ENCODE measurements at regions not wholly inside any gene's neighbourhood (a gene's known extent, or its start where the extent isn't known, plus 50 kb on each side); places are given as distances from the start of the nearest gene placed in this dataset.
A peak's percentile ranks its signal among the peaks of the same experiment; 100 is the strongest.

DNA sequence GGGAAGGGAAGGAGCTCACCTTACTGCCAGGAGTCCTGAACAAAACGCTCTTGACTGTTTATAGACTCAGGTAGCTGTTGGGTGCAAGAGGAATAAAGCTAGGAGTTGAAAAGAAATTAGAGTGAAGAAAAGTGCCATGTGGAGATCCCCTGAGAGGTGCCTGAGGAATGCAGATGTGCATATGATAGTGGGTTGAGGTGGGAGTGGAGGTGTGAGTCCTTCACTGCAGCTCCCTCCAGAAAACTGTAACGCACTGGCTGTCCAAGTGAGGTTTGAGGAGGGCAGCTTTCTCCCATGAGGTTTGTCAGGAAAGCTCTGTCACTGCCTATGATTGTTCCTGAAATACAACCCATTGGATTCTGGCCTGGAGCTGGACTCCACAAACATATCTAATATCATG is 904.8 kb upstream of the POT1 start:
- Histone ChIP-seq H3K9me2 (ENCODE audit: insufficient read depth) (no peaks in the 10 kb centered on the region), H3K4me1 (ENCODE audit: insufficient read depth) (no peaks in the 10 kb centered on the region), H3K79me2 (replicated peaks; ENCODE audit: insufficient read depth) (no peaks in the 10 kb centered on the region), H3K36me3 (ENCODE audit: insufficient read depth) (no peaks in the 10 kb centered on the region; the same call in 1 of the 2 replicates), H3K4me2 (no peak overlapping the region), H3K4me3 (no peak overlapping the region), H4K20me1 (replicated peaks; ENCODE audit: insufficient read depth) (no peaks in the 10 kb centered on the region), H3K27ac (ENCODE audit: low read depth) (no peak overlapping the region), H3K27me3 (ENCODE audit: insufficient read depth) (no peaks in the 10 kb centered on the region), H3F3A (replicated peaks; ENCODE audit: low read depth) (no peaks in the 10 kb centered on the region), H2AFZ (peak overlapping the region; percentile 80; the same call in 1 of the 2 replicates)
- DNase-seq (ENCODE audit: low spot score), result no peak
- TF ChIP-seq, protein P1, sequence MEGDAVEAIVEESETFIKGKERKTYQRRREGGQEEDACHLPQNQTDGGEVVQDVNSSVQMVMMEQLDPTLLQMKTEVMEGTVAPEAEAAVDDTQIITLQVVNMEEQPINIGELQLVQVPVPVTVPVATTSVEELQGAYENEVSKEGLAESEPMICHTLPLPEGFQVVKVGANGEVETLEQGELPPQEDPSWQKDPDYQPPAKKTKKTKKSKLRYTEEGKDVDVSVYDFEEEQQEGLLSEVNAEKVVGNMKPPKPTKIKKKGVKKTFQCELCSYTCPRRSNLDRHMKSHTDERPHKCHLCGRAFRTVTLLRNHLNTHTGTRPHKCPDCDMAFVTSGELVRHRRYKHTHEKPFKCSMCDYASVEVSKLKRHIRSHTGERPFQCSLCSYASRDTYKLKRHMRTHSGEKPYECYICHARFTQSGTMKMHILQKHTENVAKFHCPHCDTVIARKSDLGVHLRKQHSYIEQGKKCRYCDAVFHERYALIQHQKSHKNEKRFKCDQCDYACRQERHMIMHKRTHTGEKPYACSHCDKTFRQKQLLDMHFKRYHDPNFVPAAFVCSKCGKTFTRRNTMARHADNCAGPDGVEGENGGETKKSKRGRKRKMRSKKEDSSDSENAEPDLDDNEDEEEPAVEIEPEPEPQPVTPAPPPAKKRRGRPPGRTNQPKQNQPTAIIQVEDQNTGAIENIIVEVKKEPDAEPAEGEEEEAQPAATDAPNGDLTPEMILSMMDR (conservative IDR thresholded peaks at IDR 0.05; ENCODE audit: low read depth in 2 of 2), result no peak
- TF ChIP-seq EZH2 (IDR thresholded peaks at IDR 0.05; ENCODE audit: low read depth, unreplicated experiment) (no peak), ETS1 (IDR thresholded peaks at IDR 0.05) (no peak), CREB1 (CRISPR knock-in tag; IDR thresholded peaks at IDR 0.05; ENCODE audit: low read depth) (no peak), NANOG (IDR thresholded peaks at IDR 0.05; ENCODE audit: borderline replicate concordance) (no peak), JUNB (IDR thresholded peaks at IDR 0.05; ENCODE audit: unreplicated experiment) (no peak), POLR2AphosphoS5 (IDR thresholded peaks at IDR 0.05; ENCODE audit: low read depth) (no peak), ZNF331 (CRISPR knock-in tag; IDR thresholded peaks at IDR 0.05; ENCODE audit: low read depth) (no peak), ZNF114 (CRISPR knock-in tag; IDR thresholded peaks at IDR 0.05) (no peak), STAT1 (IDR thresholded peaks at IDR 0.05; ENCODE audit: unreplicated experiment) (no peak), REST (IDR thresholded peaks at IDR 0.05; ENCODE audit: unreplicated experiment) (no peak), EZH2phosphoT487 (IDR thresholded peaks at IDR 0.05; ENCODE audit: unreplicated experiment) (no peak)
- TF ChIP-seq, protein P2, sequence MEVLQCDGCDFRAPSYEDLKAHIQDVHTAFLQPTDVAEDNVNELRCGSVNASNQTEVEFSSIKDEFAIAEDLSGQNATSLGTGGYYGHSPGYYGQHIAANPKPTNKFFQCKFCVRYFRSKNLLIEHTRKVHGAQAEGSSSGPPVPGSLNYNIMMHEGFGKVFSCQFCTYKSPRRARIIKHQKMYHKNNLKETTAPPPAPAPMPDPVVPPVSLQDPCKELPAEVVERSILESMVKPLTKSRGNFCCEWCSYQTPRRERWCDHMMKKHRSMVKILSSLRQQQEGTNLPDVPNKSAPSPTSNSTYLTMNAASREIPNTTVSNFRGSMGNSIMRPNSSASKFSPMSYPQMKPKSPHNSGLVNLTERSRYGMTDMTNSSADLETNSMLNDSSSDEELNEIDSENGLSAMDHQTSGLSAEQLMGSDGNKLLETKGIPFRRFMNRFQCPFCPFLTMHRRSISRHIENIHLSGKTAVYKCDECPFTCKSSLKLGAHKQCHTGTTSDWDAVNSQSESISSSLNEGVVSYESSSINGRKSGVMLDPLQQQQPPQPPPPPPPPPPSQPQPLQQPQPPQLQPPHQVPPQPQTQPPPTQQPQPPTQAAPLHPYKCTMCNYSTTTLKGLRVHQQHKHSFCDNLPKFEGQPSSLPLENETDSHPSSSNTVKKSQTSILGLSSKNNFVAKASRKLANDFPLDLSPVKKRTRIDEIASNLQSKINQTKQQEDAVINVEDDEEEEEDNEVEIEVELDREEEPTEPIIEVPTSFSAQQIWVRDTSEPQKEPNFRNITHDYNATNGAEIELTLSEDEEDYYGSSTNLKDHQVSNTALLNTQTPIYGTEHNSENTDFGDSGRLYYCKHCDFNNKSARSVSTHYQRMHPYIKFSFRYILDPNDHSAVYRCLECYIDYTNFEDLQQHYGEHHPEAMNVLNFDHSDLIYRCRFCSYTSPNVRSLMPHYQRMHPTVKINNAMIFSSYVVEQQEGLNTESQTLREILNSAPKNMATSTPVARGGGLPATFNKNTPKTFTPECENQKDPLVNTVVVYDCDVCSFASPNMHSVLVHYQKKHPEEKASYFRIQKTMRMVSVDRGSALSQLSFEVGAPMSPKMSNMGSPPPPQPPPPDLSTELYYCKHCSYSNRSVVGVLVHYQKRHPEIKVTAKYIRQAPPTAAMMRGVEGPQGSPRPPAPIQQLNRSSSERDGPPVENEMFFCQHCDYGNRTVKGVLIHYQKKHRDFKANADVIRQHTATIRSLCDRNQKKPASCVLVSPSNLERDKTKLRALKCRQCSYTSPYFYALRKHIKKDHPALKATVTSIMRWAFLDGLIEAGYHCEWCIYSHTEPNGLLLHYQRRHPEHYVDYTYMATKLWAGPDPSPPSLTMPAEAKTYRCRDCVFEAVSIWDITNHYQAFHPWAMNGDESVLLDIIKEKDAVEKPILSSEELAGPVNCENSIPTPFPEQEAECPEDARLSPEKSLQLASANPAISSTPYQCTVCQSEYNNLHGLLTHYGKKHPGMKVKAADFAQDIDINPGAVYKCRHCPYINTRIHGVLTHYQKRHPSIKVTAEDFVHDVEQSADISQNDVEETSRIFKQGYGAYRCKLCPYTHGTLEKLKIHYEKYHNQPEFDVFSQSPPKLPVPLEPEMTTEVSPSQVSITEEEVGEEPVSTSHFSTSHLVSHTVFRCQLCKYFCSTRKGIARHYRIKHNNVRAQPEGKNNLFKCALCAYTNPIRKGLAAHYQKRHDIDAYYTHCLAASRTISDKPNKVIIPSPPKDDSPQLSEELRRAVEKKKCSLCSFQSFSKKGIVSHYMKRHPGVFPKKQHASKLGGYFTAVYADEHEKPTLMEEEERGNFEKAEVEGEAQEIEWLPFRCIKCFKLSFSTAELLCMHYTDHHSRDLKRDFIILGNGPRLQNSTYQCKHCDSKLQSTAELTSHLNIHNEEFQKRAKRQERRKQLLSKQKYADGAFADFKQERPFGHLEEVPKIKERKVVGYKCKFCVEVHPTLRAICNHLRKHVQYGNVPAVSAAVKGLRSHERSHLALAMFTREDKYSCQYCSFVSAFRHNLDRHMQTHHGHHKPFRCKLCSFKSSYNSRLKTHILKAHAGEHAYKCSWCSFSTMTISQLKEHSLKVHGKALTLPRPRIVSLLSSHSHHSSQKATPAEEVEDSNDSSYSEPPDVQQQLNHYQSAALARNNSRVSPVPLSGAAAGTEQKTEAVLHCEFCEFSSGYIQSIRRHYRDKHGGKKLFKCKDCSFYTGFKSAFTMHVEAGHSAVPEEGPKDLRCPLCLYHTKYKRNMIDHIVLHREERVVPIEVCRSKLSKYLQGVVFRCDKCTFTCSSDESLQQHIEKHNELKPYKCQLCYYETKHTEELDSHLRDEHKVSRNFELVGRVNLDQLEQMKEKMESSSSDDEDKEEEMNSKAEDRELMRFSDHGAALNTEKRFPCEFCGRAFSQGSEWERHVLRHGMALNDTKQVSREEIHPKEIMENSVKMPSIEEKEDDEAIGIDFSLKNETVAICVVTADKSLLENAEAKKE (CRISPR knock-in tag; IDR thresholded peaks at IDR 0.05), result no peak
- peak; percentile 40; the same call in 2 of the 3 replicates for ATAC-seq
- no peaks in the 10 kb centered on the region for H3K27me3 Mint-ChIP-seq (ENCODE audit: insufficient read depth, low read depth, poor library complexity)
- peaks cover 22% of the 10 kb centered on the region for H3K36me3 Mint-ChIP-seq (ENCODE audit: low read depth)
- no peak overlapping the region for H3K4me3 Mint-ChIP-seq
- H3K4me1 Mint-ChIP-seq, result peaks cover 4% of the 10 kb centered on the region; the same call in 2 of the 3 replicates
- H3K9me3 Mint-ChIP-seq, result peaks cover 14% of the 10 kb centered on the region
- no peak overlapping the region for H3K27ac Mint-ChIP-seq

Measured in GM23338 (cell line).